H4 (cell line): ENCODE measurements at regions not wholly inside any gene's neighbourhood (a gene's known extent, or its start where the extent isn't known, plus 50 kb on each side); places are given as distances from the start of the nearest gene placed in this dataset.

Experiments
- DNase-seq: peaks from one replicate; pipeline ENCODE4 v3.0.0-alpha.2; 2015; ENCODE audit warnings: low spot score

GRCh38 chr5:27434335-27434734 is 395.9 kb upstream of the CDH9 start:
- no peak for DNase-seq

GRCh38 chr5:27414099-27414498 is 375.7 kb upstream of the CDH9 start:
- no peak for DNase-seq

- DNase-seq: no peak
Observed at GRCh38 chr5:27412384-27412783, 374.0 kb upstream of the CDH9 start.

- DNase-seq: no peak
Observed at GRCh38 chr5:27406020-27406419, 367.6 kb upstream of the CDH9 start.

GRCh38 chr5:27403243-27403882 is 365.0 kb upstream of the CDH9 start:
- DNase-seq: peak; percentile 47

- DNase-seq: no peak
Observed at GRCh38 chr5:27402828-27403227, 364.4 kb upstream of the CDH9 start.

DNA sequence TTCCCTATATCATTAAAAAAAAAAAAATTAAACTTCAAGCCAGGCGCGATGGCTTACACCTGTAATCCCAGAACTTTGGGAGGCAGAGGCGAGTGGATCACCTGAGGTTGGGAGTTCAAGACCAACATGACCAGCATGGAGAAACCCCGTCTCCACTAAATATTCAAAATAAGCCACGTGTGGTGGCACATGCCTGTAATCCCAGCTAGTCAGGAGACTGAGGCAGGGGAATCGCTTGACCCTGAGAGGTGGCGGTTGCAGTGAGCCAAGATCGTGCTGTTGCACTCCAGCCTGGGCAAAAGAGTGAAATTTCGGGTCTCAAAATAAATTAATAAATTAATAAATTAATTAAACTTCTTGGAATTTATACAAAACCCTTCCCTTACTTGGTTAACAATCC is 358.6 kb upstream of the CDH9 start:
- DNase-seq: no peak

DNA sequence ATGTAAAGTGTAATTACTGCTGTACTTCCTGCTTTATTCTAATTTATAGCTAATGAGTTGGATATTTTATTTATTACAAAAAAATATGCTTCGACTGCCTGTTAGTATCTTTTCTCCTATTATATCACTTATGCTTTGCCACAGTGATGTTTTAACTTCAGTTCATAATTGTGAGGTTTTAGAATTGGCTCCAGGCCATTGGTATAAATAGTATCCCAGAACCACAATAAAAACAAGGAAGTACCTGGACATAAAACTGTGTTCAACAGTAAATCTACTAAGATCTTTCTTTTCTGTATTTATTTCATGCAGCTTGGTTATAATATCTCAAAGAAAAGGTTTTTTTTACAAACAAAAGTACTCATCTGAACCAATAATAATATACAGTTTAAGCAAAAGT is 354.3 kb upstream of the CDH9 start:
- DNase-seq: no peak

GRCh38 chr5:27389696-27390095 is 351.3 kb upstream of the CDH9 start:
- DNase-seq: no peak

- DNase-seq: no peak
Observed at GRCh38 chr5:27388755-27389154, 350.4 kb upstream of the CDH9 start.

DNA sequence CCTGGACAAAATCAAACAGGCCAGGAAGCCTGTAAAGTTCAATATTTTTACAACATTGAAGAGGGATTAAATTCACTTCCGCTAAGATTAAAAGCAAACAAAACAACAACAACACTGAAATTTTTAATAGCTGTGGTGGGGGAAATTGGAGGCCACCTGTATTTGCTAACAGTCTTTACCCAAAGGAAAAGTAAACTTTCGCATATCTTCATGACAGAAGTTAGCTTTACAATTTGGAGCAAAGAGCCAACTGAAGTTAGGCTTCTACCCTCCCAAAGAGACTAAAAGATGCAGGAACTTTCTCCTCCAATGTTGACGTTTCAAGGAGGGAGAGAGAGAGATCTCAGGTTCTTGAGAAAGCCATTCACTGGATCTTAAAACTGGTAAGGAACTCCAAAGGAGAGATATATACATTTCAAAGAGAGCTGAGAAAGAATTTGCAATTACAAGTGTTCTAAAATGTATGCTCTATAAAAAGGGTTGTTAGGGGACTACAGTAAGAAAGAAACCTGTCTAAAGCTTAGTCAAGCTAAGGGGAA is 349.2 kb upstream of the CDH9 start:
- no peak for DNase-seq

- DNase-seq: no peak
Observed at GRCh38 chr5:27381686-27382085, 343.3 kb upstream of the CDH9 start.

DNA sequence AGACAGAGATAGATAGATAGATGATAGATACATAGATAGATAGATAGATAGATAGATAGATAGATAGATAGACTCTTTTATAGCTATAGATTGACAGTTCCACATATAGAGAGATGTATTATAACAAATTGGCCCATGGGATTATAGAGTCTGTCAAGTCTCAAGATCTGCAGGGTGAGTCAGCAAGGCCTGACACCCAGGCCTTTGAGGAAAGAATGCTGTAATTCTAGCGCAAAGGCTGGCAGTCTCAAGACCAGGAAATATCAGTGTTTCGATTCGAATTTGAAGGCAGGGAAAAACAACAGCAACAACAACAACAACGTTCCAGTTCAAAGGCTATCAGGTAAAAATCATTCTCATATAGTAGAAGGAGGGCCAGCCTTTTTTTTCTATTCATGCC is 339.2 kb upstream of the CDH9 start:
- no peak for DNase-seq

DNA sequence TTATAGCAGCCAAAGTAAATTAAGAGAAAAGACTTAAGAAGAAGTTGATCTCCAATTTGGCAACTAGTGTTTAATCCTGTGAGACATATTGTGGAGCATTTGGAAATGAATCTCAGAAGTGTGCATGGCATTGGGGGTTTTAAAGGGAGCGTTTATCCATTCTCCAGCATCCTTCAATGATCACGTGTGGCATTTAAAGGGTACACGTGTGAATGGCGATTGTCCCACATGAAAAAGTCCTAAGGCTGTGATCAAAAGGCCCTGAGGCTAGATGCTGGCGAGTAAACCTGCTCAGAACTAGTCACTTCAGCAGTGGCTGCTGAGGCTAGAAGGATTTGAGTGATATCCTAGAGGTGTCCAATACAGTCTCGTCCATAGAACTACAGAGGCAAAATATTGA is 315.6 kb upstream of the CDH9 start:
- DNase-seq: no peak

DNA sequence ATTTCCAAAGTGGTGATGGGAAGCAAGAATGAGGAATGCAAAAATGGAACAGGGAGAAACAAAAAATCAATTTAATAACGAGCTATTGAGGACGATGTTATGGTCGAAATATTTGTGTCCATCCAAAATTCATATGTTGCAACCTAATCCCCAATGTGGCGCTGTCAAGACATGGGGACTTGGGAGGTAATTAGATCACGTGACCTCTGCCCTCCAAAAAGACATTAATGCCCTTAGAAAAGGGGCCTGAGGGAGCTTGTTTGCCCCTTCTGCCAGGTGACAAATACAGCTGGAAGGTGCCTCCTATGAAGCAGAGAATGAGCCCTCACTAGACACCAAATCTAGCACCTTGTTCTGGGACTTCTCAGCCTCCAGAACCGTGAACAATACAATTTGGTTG is 315.2 kb upstream of the CDH9 start:
- no peak for DNase-seq

GRCh38 chr5:27341342-27341741 is 303.0 kb upstream of the CDH9 start:
- no peak for DNase-seq

DNA sequence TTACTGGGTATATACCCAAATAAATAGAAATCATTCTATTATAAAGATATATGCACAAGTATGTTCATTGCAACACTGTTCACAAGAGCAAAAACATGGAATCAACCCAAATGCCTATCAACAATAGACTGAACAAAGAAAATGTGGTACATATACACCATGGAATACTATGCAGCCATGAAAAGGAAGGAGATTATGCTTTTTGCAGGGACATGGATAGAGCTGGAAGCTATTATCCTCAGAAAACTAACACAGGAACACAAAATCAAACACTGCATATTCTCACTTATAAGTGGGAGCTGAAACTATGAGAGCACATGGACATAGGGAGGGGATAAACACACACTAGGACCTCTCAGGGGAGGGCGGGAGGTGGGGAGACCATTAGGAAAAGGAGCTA is 298.4 kb upstream of the CDH9 start:
- DNase-seq: no peak

- peak; percentile 34 for DNase-seq
Observed at GRCh38 chr5:27328480-27328879, 290.1 kb upstream of the CDH9 start.

DNA sequence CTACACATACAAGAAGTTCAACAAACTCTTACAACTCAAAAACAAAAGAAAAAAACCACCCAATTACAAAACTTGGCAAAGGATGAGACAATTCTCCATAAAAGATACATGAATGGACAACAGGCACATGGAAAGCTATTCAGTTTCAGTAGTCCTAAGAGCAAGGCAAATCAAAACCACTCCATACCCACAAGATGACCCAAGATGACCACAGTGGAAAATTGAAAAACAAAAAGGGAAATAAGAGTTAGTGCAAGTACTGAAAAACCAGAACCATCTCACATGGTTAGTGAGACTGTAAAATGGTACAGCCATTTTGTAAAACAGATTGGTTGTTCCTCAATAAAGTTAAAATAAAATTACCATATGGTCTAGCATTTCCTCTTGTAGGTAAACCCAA is 287.1 kb upstream of the CDH9 start:
- no peak for DNase-seq

DNA sequence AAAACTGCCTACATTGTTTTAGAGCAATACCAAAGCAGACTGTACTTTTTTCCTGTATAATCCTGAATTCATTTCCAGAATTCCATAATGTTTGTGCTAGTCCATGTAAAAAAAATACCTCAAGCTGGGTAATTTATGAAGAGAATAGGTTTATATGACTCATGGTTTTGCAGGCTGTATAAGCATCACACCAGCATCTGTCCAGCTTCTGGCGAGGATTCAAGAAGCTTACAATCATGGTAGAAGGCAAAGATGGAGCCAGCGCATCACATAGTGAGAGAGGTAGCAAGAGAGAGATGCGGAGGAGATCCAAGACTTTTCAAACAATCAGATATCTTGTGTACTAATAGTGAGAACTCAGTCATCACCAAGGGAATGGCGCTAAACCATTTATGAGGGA is 280.3 kb upstream of the CDH9 start:
- no peak for DNase-seq

DNA sequence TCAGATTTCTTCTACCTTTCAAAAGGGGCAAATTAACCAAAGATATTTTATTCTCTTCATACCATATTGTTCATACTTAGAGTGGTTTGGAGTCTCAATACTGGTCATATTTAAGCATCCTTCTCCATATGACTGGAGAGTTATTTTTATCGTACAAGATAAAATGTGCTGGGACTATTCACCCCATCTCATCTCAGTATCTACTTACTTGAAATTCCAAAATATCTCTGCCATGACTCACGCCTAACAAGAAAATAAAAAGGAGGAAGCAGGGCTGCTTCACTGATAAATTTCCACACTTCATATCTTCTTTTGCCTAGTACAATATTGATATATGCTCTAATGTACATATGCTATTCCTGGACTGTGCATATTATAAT is 277.9 kb upstream of the CDH9 start:
- DNase-seq: no peak

GRCh38 chr5:27315363-27316270 is 277.2 kb upstream of the CDH9 start:
- DNase-seq: peak; percentile 46

DNA sequence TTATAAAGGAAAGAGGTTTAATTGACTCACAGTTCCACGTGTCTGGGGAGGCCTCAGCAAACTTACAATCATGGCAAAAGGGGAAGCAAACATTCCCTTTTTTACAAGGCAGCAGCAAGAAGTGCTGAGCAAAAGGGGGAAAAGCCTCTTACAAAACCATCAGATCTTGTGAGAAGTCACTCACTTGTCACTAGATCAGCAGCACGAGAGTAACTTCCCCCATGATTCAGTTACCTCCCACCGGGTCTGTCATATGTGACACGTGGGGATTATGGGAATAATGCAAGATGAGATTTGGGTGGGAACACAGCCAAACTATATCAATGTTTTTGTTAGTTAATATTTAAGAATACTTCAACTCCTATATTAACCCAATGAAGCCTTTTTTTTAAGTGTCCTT is 275.2 kb upstream of the CDH9 start:
- no peak for DNase-seq
